ENCODE measurements at regions not wholly inside any gene's neighbourhood (a gene's known extent, or its start where the extent isn't known, plus 50 kb on each side); places are given as distances from the start of the nearest gene placed in this dataset.

- TF ChIP-seq CTCF (IDR thresholded peaks at IDR 0.05) (no peak), POLR2A (IDR thresholded peaks at IDR 0.05) (no peak), POLR2AphosphoS5 (IDR thresholded peaks at IDR 0.05) (no peak)
These were observed 110.7 kb upstream of the CTTNBP2NL start for GRCh38 chr1:112285316-112285715.

Data from prostate gland (tissue), 2 donors.